ENCODE measurements at regions not wholly inside any gene's neighbourhood (a gene's known extent, or its start where the extent isn't known, plus 50 kb on each side); places are given as distances from the start of the nearest gene placed in this dataset.

DNA sequence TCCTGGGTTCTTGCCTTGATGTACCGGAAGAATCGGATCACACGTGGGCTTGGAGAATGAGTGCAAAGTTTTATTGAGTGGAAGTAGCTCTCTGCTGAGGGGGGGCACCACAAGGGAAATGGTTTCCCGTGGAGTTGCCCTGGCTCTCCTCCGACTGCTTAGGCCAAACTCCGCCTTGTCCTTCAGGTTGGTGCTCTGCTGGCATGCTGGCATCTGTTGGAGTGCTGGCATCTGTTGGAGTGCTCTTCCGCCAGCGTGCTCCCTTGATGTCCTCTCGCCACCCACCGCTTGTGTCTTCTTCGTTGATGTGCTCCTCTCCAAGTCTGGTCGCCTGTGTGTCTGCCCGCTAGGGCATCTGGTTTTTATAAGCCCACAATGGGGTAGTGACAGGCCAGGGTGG is 317.1 kb upstream of the HSF2 start:
- H3K27ac ChIP-seq = no peak overlapping the region
- WGBS, 2 donors (ENCODE audit: low coverage in 1 of 2) = 73 to 100% methylated on average over 3 to 5 of the region's 13 CpGs
- no peaks in the 10 kb centered on the region for H3K4me1 ChIP-seq
- ATAC-seq = no peak
- TF ChIP-seq POLR2AphosphoS5 (IDR thresholded peaks at IDR 0.05) (no peak), POLR2A (IDR thresholded peaks at IDR 0.05) (no peak), EP300 (IDR thresholded peaks at IDR 0.05) (no peak)
- TF ChIP-seq, protein P1, sequence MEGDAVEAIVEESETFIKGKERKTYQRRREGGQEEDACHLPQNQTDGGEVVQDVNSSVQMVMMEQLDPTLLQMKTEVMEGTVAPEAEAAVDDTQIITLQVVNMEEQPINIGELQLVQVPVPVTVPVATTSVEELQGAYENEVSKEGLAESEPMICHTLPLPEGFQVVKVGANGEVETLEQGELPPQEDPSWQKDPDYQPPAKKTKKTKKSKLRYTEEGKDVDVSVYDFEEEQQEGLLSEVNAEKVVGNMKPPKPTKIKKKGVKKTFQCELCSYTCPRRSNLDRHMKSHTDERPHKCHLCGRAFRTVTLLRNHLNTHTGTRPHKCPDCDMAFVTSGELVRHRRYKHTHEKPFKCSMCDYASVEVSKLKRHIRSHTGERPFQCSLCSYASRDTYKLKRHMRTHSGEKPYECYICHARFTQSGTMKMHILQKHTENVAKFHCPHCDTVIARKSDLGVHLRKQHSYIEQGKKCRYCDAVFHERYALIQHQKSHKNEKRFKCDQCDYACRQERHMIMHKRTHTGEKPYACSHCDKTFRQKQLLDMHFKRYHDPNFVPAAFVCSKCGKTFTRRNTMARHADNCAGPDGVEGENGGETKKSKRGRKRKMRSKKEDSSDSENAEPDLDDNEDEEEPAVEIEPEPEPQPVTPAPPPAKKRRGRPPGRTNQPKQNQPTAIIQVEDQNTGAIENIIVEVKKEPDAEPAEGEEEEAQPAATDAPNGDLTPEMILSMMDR (IDR thresholded peaks at IDR 0.05) = no peak
- no peaks in the 10 kb centered on the region for H3K9me3 ChIP-seq
- H3K27me3 ChIP-seq = no peaks in the 10 kb centered on the region
- no peak overlapping the region for H3K4me3 ChIP-seq
- no peaks in the 10 kb centered on the region for H3K36me3 ChIP-seq

DNA sequence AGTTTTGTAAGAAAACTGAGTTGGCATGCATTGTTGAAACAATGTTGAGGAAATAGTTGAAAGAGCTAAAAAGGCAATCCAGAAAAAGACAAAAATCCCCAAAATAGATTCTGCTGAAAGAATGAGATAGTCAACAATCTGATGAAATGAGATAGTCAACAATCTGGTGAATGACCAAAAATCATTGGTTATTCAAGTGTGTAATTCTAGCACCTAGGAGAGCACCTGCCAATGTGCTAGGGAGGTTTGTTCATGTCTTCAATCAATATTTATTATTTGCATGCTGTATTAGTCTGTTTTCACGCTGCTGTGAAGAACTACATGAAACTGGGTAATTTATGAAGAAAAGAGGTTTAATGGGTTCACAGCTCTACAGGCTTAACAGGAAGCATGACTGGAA is 307.1 kb upstream of the HSF2 start:
- TF ChIP-seq POLR2A (IDR thresholded peaks at IDR 0.05) (no peak), POLR2AphosphoS5 (IDR thresholded peaks at IDR 0.05) (no peak)
- Histone ChIP-seq H3K4me3 (no peak overlapping the region), H3K27ac (no peak overlapping the region), H3K9me3 (no peaks in the 10 kb centered on the region), H3K4me1 (peaks cover 0 to 1% (median 0%) of the 10 kb centered on the region in 3 donors), H3K36me3 (no peaks in the 10 kb centered on the region), H3K27me3 (no peaks in the 10 kb centered on the region)
- WGBS, 2 donors (ENCODE audit: low coverage in 1 of 2) = 92 to 100% methylated on average over 1 of the region's 1 CpG
- ATAC-seq = no peak

DNA sequence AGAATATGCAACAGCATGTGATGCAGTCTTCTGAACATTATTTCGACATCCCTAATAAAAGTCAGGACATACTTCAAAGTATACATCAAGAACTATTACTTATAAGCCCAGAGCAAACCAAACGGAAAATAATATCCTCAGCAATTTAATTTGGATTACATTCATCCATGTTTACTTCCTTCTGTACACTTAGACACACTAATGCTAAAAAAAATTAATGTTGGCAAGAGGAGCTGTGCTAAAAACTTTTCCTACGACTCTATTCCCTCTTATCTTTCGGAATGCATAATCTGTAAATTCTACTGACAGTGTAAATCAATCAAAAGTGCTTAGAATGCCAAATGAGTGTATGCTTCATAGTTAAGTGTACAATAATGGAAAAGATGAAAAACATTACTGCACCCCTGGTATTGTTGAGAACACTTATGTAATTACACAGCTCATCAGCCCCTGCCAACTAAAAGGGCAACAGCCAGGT is 301.2 kb upstream of the HSF2 start:
- TF ChIP-seq POLR2A (IDR thresholded peaks at IDR 0.05) = no peak
- TF ChIP-seq POLR2AphosphoS5 (IDR thresholded peaks at IDR 0.05) = no peak
- TF ChIP-seq, protein P1 (IDR thresholded peaks at IDR 0.05) = no peak
- no peak for TF ChIP-seq EP300 (IDR thresholded peaks at IDR 0.05)

DNA sequence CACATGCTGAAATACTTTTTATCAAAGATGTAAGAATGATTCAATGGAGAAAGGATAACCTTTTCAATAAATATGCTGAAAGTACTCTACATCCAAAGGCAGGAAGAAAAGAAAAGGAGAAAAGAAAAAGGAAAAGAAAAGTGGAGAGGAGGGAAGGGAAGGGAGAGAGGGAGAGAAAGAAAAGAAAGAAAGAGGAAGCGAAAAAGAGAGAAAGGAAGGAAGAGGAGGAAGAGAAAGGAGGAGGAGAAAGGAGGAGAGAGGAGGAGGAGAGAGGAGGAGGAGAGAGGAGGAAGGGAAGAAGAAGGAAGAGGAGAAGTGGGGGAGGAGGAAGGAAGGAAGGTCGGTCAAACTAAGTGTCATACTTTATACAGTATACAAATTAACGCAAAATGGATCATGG is 297.4 kb upstream of the HSF2 start:
- H3K27me3 ChIP-seq = no peaks in the 10 kb centered on the region
- no peaks in the 10 kb centered on the region for H3K9me3 ChIP-seq
- ATAC-seq = no peak
- TF ChIP-seq EP300 (IDR thresholded peaks at IDR 0.05) = no peak
- TF ChIP-seq, protein P1 (IDR thresholded peaks at IDR 0.05) = no peak
- TF ChIP-seq POLR2A (IDR thresholded peaks at IDR 0.05) = no peak
- no peak for TF ChIP-seq POLR2AphosphoS5 (IDR thresholded peaks at IDR 0.05)
- H3K4me1 ChIP-seq = peaks cover 0 to 16% (median 0%) of the 10 kb centered on the region in 3 donors
- H3K4me3 ChIP-seq = no peak overlapping the region
- H3K36me3 ChIP-seq = no peaks in the 10 kb centered on the region
- H3K27ac ChIP-seq = no peak overlapping the region
- 94 to 95% methylated on average over 3 of the region's 3 CpGs for WGBS, 2 donors (ENCODE audit: low coverage in 1 of 2)

More for the DNA sequence above, 301.2 kb upstream of the HSF2 start:
- Histone ChIP-seq H3K9me3 (no peaks in the 10 kb centered on the region), H3K27me3 (no peaks in the 10 kb centered on the region), H3K4me1 (peaks cover 0 to 16% (median 0%) of the 10 kb centered on the region in 3 donors), H3K36me3 (no peaks in the 10 kb centered on the region), H3K27ac (no peak overlapping the region), H3K4me3 (no peak overlapping the region)
- WGBS, 2 donors (ENCODE audit: low coverage in 1 of 2) = 7 to 16% methylated on average over 4 of the region's 4 CpGs
- no peak for ATAC-seq

DNA sequence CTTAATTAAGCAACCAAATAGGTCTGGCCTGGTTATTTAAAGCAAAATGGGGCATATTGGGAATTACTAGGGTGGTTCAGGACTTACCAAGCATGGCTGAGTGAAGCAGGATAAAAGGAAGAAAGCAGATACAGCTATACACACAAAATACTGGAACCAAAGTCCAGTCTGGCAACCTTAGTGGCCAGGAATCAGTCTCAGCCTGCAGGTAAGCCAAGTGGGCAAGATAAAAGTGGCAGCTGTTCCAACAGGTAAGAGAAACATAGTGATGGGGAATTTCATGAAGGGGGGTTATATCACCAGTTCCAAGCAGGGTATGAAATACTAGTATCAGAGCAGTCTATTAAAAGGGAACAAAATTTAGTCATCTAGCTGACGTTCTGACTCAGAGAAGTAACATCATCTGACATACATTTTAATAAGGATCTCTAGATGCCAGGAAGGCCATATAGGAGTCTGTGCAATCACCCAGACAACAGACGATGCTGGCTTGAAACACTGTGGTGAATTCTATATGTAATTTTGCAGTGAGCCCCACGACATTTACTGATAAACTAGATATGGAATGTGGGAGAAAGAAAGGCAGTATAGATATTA is 292.1 kb upstream of the HSF2 start:
- Histone ChIP-seq H3K4me3 (no peak overlapping the region), H3K9me3 (no peaks in the 10 kb centered on the region), H3K27me3 (no peaks in the 10 kb centered on the region), H3K36me3 (no peaks in the 10 kb centered on the region), H3K27ac (no peak overlapping the region), H3K4me1 (peaks cover 0 to 27% (median 0%) of the 10 kb centered on the region in 3 donors)
- ATAC-seq = no peak
- no peak for TF ChIP-seq EP300 (IDR thresholded peaks at IDR 0.05)
- TF ChIP-seq, protein P1 (IDR thresholded peaks at IDR 0.05) = no peak
- TF ChIP-seq POLR2AphosphoS5 (IDR thresholded peaks at IDR 0.05) = no peak
- TF ChIP-seq POLR2A (IDR thresholded peaks at IDR 0.05) = no peak
- WGBS, 2 donors (ENCODE audit: low coverage in 1 of 2) = 84 to 100% methylated on average over 3 of the region's 3 CpGs

Measured in gastroesophageal sphincter (tissue), 4 donors.